ENCODE measurements at regions not wholly inside any gene's neighbourhood (a gene's known extent, or its start where the extent isn't known, plus 50 kb on each side); places are given as distances from the start of the nearest gene placed in this dataset.
"Not testable (repeated sequence)": the region's sequence is repeated elsewhere in the genome, so short reads cannot be mapped to it uniquely, and the experiment has no call there.

- not testable (repeated sequence) for DNase-seq
Measured at GRCh38 chr7:118956285-118956684, 731.8 kb downstream of the ANKRD7 start.

DNA sequence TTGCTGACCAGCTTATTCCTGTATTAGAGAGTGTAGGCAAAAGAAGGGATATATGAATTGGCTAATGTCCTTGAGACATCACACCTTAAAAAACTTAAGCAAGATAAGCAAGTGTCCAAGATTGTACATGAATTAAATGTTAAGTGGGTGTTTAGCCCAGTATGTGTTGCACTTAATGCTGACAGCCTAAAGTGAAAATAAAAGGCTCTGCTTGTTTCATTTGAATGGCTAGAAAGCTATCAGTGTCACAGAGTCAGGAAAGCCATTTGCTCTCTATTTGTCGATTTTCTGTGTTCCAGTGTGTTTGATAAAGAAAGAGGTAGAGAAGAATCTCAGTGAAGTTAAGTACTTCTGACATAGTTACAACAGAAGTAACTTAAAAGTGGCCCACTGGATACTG is 744.9 kb downstream of the ANKRD7 start:
- DNase-seq, result no peak

GRCh38 chr7:118971706-118972105 is 747.2 kb downstream of the ANKRD7 start:
- no peak for DNase-seq

GRCh38 chr7:118974836-118975235 is 750.3 kb downstream of the ANKRD7 start:
- no peak for DNase-seq

GRCh38 chr7:118995350-118995749 is 770.8 kb downstream of the ANKRD7 start:
- no peak for DNase-seq

DNA sequence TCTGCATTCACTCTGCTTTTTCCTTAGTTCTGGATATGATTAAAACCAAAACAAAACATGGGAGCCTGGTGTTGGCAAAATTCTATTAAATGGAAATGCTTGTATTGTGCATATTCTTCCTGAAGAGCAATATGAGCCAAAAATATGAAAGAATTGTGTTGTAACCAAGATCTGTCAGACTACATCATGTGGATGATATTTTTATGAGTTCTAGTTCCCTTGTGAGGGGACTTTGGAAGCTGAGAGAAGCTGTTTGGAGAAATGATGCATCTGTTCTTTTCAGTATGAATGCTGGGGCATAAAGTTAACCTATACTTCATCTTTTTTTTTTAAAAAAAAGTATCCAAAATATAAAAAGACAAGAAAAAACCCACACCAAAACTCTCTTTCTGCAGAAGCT is 782.7 kb downstream of the ANKRD7 start:
- no peak for DNase-seq

- DNase-seq, result no peak
Measured at GRCh38 chr7:119010635-119011034, 786.1 kb downstream of the ANKRD7 start.

GRCh38 chr7:119026391-119026790 is 801.9 kb downstream of the ANKRD7 start:
- no peak for DNase-seq

DNA sequence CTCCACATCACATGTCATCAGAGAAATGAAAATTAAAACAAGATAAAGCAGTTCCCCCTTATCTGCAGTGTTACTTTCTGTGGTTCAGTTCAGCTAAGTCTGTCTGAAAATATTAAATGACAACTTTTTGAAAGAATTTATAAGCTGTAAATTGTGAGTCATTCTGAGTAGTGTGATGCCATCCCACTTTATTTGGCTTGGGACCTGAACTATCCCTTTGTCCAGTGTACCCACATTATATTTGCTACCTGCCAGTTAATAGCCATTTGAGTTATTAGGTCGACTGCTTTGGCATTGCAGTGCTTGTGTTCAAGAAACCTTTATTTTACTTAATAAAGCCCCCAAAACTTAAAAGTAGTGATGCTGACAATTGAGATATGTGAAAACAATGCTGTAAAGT is 804.2 kb downstream of the ANKRD7 start:
- no peak for DNase-seq

DNA sequence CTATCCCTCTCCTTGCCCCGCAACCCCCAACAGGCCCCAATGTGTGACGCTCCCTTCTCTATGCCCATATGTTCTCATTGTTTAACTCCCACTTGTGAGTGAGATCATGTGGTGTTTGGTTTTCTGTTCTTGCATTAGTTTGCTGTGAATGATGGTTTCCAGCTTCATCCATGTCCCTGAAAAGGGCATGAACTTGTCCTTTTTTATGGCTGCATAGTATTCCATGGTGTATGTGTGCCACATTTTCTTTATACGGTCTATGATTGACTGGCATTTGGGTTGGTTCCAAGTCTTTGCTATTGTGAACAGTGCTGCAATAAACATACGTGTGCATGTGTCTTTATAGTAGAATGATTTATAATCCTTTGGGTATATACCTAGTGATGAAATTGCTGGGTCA is 807.6 kb downstream of the ANKRD7 start:
- DNase-seq, result not testable (repeated sequence)

- no peak for DNase-seq
Measured at GRCh38 chr7:119033641-119034040, 809.1 kb downstream of the ANKRD7 start.

GRCh38 chr7:119037941-119038340 is 813.4 kb downstream of the ANKRD7 start:
- no peak for DNase-seq

GRCh38 chr7:119046068-119046467 is 821.6 kb downstream of the ANKRD7 start:
- DNase-seq, result no peak

GRCh38 chr7:119065966-119066365 is 841.5 kb downstream of the ANKRD7 start:
- DNase-seq, result peak; percentile 6

- DNase-seq, result no peak
Measured at GRCh38 chr7:119086026-119086425, 861.5 kb downstream of the ANKRD7 start.

DNA sequence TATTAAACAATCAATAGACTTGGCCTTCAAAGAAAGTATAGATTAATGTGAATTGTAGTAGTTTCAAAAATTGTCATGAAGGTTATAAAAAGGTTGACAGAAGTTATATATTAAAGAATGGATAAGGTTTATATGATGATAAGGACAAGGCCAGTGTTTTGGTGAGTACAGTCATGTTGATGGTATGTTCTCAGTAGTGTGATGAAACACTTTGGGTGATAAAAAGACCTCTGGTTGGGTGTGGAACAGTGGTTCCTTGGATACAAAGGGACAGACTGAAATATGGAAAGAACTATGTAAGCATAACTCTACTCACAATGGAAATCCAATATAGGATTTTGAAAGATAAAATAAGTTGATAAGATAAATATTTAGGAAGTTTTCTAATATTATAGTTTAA is 866.3 kb downstream of the ANKRD7 start:
- no peak for DNase-seq

GRCh38 chr7:119096683-119097082 is 872.2 kb downstream of the ANKRD7 start:
- DNase-seq, result no peak

DNA sequence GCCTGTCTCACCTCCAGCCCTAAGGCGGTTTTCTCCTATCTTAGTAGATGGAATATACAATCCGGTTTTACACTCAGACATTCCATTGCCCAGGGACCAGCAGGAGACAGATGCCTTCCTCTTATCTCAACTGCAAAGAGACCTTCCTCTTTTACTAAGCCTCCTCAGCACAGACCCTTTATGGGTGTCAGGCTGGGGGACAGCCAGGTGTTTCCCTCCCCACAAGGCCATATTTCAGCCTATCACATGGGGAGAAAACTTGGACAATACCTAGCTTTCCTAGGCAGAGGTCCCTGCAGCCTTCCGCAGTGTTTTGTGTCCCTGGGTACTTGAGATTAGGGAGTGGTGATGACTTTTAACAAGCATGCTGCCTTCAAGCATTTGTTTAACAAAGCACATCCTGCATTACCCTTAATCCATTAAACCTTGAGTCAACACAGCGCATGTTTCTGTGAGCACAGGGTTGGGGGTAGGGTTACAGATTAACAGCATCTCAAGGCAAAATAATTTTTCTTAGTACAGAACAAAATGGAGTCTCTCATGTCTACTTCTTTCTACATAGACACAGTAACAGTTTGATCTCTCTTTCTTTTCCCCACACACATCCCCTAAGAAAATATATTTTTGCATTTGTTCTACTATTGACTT is 876.2 kb downstream of the ANKRD7 start:
- DNase-seq, result peak; percentile 96

- DNase-seq, result no peak
Measured at GRCh38 chr7:119102291-119102690, 877.8 kb downstream of the ANKRD7 start.

DNA sequence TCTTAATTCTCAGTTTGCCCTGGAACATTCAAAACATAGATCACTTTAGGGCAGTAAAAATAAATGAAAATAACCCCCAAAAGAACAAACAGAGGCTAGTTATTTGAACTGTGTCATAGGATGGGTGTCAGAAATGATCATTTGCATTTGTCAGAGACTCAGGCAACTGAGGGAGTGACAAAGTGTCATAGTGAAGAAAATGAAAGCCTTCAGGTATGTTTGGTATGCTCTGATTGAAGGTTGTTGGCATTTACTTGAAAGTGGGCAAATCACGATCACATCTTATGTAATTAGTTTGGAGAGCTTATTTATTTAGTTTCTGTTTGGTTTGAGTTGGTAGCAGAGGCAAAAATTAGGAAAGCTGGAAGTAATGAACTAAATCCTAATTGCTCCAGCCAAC is 880.9 kb downstream of the ANKRD7 start:
- DNase-seq, result no peak

- DNase-seq, result no peak
Measured at GRCh38 chr7:119123326-119123725, 898.8 kb downstream of the ANKRD7 start.

- no peak for DNase-seq
Measured at GRCh38 chr7:119127706-119128105, 903.2 kb downstream of the ANKRD7 start.

GRCh38 chr7:119132436-119132835 is 907.9 kb downstream of the ANKRD7 start:
- DNase-seq, result no peak

GRCh38 chr7:119167431-119167830 is 942.9 kb downstream of the ANKRD7 start:
- DNase-seq, result no peak

- no peak for DNase-seq
Measured at GRCh38 chr7:119172043-119172442, 947.5 kb downstream of the ANKRD7 start.
